ENCODE measurements at regions not wholly inside any gene's neighbourhood (a gene's known extent, or its start where the extent isn't known, plus 50 kb on each side); places are given as distances from the start of the nearest gene placed in this dataset.

DNA sequence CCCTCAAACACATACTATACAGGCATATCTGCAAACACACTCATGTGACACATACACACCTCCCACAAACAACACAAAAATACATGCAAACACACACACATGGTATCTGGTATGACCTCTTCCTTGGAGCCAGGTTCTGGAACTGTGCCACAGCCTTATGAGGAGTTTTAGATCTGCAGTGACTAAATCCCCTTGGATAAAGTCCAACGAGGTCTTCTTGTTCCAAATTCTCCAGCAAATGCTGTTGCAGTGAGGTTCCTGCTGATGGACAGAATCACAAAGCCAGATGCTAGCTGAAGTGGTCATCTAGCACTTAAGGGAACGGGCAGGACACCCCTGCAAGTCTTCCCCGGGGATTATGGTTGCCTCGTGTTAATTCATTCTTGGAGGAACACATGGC lies 54.5 kb upstream of the DAPL1 start:
- H3K4me3 ChIP-seq (ENCODE audit: control insufficient read depth, low read depth, low read length), result no peak overlapping the region
- TF ChIP-seq, protein P1, sequence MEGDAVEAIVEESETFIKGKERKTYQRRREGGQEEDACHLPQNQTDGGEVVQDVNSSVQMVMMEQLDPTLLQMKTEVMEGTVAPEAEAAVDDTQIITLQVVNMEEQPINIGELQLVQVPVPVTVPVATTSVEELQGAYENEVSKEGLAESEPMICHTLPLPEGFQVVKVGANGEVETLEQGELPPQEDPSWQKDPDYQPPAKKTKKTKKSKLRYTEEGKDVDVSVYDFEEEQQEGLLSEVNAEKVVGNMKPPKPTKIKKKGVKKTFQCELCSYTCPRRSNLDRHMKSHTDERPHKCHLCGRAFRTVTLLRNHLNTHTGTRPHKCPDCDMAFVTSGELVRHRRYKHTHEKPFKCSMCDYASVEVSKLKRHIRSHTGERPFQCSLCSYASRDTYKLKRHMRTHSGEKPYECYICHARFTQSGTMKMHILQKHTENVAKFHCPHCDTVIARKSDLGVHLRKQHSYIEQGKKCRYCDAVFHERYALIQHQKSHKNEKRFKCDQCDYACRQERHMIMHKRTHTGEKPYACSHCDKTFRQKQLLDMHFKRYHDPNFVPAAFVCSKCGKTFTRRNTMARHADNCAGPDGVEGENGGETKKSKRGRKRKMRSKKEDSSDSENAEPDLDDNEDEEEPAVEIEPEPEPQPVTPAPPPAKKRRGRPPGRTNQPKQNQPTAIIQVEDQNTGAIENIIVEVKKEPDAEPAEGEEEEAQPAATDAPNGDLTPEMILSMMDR (conservative IDR thresholded peaks at IDR 0.05; ENCODE audit: control insufficient read depth, insufficient read depth, low read depth, low read length), result no peak
- DNase-seq (ENCODE audit: low read depth), result peak; percentile 95

DNA sequence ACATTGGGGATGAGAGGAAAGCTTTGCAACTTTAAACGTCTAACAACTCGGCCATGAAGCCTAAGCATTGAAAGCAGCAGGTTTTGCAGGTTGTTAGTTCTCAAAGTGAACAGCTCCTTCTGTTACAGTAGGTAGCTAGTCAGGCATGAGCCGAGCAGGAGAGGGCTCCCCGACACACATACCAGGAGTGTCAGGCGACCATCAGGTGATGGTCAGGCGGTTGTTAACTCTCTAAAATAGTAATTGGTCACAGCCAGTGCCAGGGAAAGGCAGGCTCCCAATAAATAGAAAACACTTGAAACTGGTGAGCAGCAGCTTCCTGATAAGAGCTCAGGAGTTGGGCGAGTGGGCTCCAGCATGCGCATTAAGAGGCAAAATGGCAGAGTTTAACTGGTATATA lies 53.5 kb upstream of the DAPL1 start:
- no peak overlapping the region for H3K4me3 ChIP-seq (ENCODE audit: control insufficient read depth, low read depth, low read length)
- DNase-seq (ENCODE audit: low read depth), result no peak
- TF ChIP-seq, protein P1 (conservative IDR thresholded peaks at IDR 0.05; ENCODE audit: control insufficient read depth, insufficient read depth, low read depth, low read length), result no peak

DNA sequence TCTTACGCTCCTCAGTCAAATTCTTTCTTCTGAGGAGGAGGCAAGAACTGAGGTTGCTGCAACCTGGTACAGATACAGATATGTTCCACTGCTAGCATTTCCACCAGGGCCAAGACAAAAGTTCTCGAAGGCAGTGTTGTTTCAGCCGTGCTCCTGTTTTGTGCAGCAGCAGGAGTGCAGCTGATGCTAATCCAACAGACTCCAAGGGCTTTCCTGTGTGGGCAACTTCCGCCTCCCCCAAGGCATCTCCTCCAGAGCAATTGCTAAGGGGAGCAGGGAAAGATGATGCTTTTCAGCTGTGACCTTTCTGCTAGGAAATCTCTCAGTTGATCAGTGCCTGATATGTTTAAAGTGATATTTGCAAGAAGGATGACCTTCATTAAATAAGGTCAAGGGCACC lies 52.6 kb upstream of the DAPL1 start:
- no peak for DNase-seq (ENCODE audit: low read depth)
- TF ChIP-seq, protein P1 (conservative IDR thresholded peaks at IDR 0.05; ENCODE audit: control insufficient read depth, insufficient read depth, low read depth, low read length), result no peak
- no peak overlapping the region for H3K4me3 ChIP-seq (ENCODE audit: control insufficient read depth, low read depth, low read length)

DNA sequence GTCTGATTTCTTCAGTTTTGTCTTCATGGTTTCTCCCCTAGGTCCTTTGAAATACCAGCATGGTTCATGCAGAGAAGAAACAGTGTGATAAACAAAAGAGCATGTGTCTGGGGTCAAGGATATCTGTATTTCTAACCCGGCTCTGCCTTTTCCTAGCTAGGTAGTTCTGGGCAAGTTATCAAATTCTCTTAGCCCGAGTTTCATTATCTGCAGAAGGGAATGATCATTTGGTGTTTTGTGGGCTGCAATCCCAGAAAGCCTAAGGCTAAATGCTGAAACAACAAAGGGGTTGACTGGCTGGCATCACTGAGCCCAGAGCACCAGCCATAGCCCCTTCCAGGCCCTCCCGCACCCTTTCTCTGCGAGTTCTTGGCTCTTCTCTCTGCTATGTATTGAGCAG lies 51.7 kb upstream of the DAPL1 start:
- no peak for DNase-seq (ENCODE audit: low read depth)
- no peak overlapping the region for H3K4me3 ChIP-seq (ENCODE audit: control insufficient read depth, low read depth, low read length)
- TF ChIP-seq, protein P1 (conservative IDR thresholded peaks at IDR 0.05; ENCODE audit: control insufficient read depth, insufficient read depth, low read depth, low read length), result no peak

DNA sequence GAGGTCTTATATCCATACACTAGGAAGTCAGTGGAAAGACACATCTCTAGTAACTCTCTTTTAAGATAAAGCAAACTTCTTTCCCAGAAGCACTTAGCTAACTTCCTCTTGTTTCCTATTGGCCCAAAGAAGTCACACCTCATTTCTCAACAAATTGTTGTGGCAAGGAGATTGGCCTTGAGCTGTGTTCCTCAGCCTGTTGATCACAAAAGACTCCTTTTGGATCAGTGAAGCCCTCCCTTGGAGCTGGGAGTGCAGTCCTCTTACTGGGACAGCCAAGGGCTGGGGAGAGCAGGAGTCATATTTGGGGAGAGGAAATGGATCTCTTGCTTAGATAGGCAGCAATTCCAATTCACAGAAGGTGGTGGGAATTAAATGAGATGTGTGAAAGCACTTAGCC lies 51.2 kb upstream of the DAPL1 start:
- TF ChIP-seq, protein P1 (conservative IDR thresholded peaks at IDR 0.05; ENCODE audit: control insufficient read depth, insufficient read depth, low read depth, low read length), result no peak
- H3K4me3 ChIP-seq (ENCODE audit: control insufficient read depth, low read depth, low read length), result no peak overlapping the region
- DNase-seq (ENCODE audit: low read depth), result no peak

DNA sequence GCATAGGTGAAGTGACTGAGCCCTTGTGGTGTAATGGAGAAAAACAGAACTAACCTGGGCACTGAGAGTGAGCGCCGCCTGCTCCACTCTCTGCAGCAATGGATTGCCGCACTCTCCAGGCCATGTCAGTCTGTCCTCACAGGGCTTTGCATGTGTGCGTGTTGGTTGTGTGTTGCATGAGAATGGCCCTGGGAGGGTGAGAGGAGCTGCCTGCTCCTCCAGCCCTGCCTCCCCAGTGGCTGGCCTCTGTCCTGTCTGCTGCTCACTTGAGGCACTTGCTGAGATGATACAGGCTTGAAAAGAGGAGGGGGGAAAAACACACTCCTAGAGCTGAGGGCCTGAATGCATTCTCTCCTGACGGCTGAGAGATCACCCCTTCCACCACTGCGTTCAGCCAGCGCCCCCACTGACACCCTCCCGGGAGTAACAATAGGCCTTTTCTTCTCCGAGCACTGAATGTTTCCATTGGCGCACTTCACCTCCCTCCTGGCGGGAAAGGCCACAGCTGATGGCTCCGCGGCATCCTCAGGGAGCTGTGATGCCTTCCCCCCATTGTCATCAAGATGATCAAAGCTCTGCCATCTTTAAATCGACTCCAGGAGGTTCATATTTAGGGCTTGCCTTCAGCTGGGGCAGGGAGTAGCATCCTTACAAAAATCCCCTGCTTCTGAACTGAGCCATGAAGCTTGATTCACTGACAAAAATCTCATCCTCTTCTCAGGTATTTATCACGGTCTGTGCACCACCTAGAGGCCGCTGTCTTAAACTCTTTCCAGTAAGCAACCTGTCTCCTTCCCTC lies 49.9 kb upstream of the DAPL1 start:
- no peak overlapping the region for H3K4me3 ChIP-seq (ENCODE audit: control insufficient read depth, low read depth, low read length)
- peak; percentile 71 for DNase-seq (ENCODE audit: low read depth)
- TF ChIP-seq, protein P1 (conservative IDR thresholded peaks at IDR 0.05; ENCODE audit: control insufficient read depth, insufficient read depth, low read depth, low read length), result peak; percentile 56

Measured in fibroblast of mammary gland (primary cell).